ENCODE measurements at regions not wholly inside any gene's neighbourhood (a gene's known extent, or its start where the extent isn't known, plus 50 kb on each side); places are given as distances from the start of the nearest gene placed in this dataset.

- Histone ChIP-seq H3K9ac (ENCODE audit: insufficient read depth in 1 of 2, low read depth in 2 of 2, low read length in 2 of 2) (no peak overlapping the region), H2AFZ (ENCODE audit: low read depth, low read length) (no peak overlapping the region), H4K20me1 (replicated peaks; ENCODE audit: control insufficient read depth, insufficient read depth, low read length) (no peaks in the 10 kb centered on the region), H3K4me2 (ENCODE audit: insufficient read depth, low read length) (no peak overlapping the region), H3K9me1 (ENCODE audit: control insufficient read depth, insufficient read depth, low read length) (no peaks in the 10 kb centered on the region), H3K9me3 (replicated peaks; ENCODE audit: control insufficient read depth, insufficient read depth, low read depth, low read length) (no peaks in the 10 kb centered on the region), H3K36me3 (ENCODE audit: control insufficient read depth, insufficient read depth, low read length) (no peaks in the 10 kb centered on the region), H3K4me1 (replicated peaks in 1 of 2; ENCODE audit: control insufficient read depth in 2 of 2, insufficient read depth in 2 of 2, low read length in 2 of 2) (no peaks in the 10 kb centered on the region), H3K4me3 (no peak overlapping the region), H3K27ac (ENCODE audit: extremely low read depth, low read depth, low read length) (no peak overlapping the region), H3K79me2 (ENCODE audit: control insufficient read depth, insufficient read depth, low read length) (no peaks in the 10 kb centered on the region), H3K27me3 (ENCODE audit: control insufficient read depth in 2 of 2, insufficient read depth in 2 of 2, low read length in 2 of 2) (no peaks in the 10 kb centered on the region)
- in situ Hi-C loops (cut with MboI), result no loop called here
- ChIA-PET POLR2A (no interaction called here), CTCF (ENCODE audit: low intra/inter-chr PET ratio) (no interaction called here)
- TF ChIP-seq TGIF2 (CRISPR knock-in tag; IDR thresholded peaks at IDR 0.05) (no peak), SREBF2 (CRISPR knock-in tag; IDR thresholded peaks at IDR 0.05) (no peak), MITF (IDR thresholded peaks at IDR 0.05) (no peak), HEY1 (CRISPR knock-in tag; IDR thresholded peaks at IDR 0.05; ENCODE audit: borderline replicate concordance) (no peak), MCM5 (IDR thresholded peaks at IDR 0.05; ENCODE audit: low read depth) (no peak), ZBTB7A (IDR thresholded peaks at IDR 0.05; ENCODE audit: borderline replicate concordance, control insufficient read depth, low read depth, low read length) (no peak)
- TF ChIP-seq, protein P1, sequence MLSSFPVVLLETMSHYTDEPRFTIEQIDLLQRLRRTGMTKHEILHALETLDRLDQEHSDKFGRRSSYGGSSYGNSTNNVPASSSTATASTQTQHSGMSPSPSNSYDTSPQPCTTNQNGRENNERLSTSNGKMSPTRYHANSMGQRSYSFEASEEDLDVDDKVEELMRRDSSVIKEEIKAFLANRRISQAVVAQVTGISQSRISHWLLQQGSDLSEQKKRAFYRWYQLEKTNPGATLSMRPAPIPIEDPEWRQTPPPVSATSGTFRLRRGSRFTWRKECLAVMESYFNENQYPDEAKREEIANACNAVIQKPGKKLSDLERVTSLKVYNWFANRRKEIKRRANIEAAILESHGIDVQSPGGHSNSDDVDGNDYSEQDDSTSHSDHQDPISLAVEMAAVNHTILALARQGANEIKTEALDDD (IDR thresholded peaks at IDR 0.05), result no peak
- WGBS (ENCODE audit: insufficient coverage, low coverage, missing lambda C conversion rate), result 3% methylated on average over 5 of the region's 6 CpGs
- intact Hi-C loops (cut with micrococcal nuclease), result no loop called here
- DNase-seq (ENCODE audit: extremely low read depth in 1 of 4, low spot score in 3 of 4) (no peak), FAIRE-seq (no peak), ATAC-seq (no peak)
- BruUV-seq (replicated peaks), result no TSS peak
Observed at GRCh38 chr9:80881320-80881719, 808.0 kb downstream of the TLE1 start.
